ENCODE measurements at regions not wholly inside any gene's neighbourhood (a gene's known extent, or its start where the extent isn't known, plus 50 kb on each side); places are given as distances from the start of the nearest gene placed in this dataset.

- TF ChIP-seq CTCF (IDR thresholded peaks at IDR 0.05) (no peak), POLR2A (IDR thresholded peaks at IDR 0.05) (no peak)
Measured at GRCh38 chr2:145798419-145798818, 1278.5 kb upstream of the ZEB2 start.

Data from uterus (tissue), 2 donors.